ENCODE measurements at regions not wholly inside any gene's neighbourhood (a gene's known extent, or its start where the extent isn't known, plus 50 kb on each side); places are given as distances from the start of the nearest gene placed in this dataset.

DNA sequence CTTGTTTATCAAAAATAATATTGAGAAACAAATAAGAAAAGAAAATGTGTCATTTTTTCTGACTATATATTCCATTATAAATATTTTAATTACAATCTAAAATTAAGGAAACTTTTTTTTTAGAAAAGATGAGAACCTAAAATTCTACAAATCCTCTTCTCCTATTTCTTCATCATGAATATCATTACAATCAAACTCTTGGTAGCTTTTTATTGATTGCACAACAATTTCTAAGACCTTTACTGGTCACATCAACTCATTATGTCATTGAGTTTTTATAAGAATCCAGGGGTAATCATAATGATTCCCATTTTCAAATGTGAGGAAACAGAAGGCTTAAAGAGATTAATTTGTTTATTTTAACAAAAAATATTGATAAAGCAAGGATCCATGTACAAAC, 841.0 kb downstream of the FRK start:
- TF ChIP-seq, protein P1, sequence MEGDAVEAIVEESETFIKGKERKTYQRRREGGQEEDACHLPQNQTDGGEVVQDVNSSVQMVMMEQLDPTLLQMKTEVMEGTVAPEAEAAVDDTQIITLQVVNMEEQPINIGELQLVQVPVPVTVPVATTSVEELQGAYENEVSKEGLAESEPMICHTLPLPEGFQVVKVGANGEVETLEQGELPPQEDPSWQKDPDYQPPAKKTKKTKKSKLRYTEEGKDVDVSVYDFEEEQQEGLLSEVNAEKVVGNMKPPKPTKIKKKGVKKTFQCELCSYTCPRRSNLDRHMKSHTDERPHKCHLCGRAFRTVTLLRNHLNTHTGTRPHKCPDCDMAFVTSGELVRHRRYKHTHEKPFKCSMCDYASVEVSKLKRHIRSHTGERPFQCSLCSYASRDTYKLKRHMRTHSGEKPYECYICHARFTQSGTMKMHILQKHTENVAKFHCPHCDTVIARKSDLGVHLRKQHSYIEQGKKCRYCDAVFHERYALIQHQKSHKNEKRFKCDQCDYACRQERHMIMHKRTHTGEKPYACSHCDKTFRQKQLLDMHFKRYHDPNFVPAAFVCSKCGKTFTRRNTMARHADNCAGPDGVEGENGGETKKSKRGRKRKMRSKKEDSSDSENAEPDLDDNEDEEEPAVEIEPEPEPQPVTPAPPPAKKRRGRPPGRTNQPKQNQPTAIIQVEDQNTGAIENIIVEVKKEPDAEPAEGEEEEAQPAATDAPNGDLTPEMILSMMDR (IDR thresholded peaks at IDR 0.05 in 2 of 3, conservative IDR thresholded peaks at IDR 0.05 in 1 of 3; ENCODE audit: borderline replicate concordance in 1 of 3, insufficient read depth in 1 of 3, low read depth in 2 of 3, low read length in 2 of 3): no peak
- no peak for TF ChIP-seq JUND (IDR thresholded peaks at IDR 0.05)
- no peak for TF ChIP-seq EZH2 (IDR thresholded peaks at IDR 0.05)
- TF ChIP-seq POLR2A (IDR thresholded peaks at IDR 0.05; ENCODE audit: borderline replicate concordance, extremely low read depth, insufficient read depth, insufficient read length): no peak
- TF ChIP-seq EZH2phosphoT487 (IDR thresholded peaks at IDR 0.05; ENCODE audit: borderline replicate concordance): no peak
- TF ChIP-seq SRF (IDR thresholded peaks at IDR 0.05; ENCODE audit: low read depth): no peak
- TF ChIP-seq POLR2AphosphoS5 (IDR thresholded peaks at IDR 0.05; ENCODE audit: low read depth, low read length): no peak
- no peak for TF ChIP-seq SIN3A (IDR thresholded peaks at IDR 0.05; ENCODE audit: low read depth)
- no peak for TF ChIP-seq RAD21 (IDR thresholded peaks at IDR 0.05; ENCODE audit: low read depth)
- TF ChIP-seq CBX3 (IDR thresholded peaks at IDR 0.05; ENCODE audit: low read depth): no peak
- TF ChIP-seq, protein P2, sequence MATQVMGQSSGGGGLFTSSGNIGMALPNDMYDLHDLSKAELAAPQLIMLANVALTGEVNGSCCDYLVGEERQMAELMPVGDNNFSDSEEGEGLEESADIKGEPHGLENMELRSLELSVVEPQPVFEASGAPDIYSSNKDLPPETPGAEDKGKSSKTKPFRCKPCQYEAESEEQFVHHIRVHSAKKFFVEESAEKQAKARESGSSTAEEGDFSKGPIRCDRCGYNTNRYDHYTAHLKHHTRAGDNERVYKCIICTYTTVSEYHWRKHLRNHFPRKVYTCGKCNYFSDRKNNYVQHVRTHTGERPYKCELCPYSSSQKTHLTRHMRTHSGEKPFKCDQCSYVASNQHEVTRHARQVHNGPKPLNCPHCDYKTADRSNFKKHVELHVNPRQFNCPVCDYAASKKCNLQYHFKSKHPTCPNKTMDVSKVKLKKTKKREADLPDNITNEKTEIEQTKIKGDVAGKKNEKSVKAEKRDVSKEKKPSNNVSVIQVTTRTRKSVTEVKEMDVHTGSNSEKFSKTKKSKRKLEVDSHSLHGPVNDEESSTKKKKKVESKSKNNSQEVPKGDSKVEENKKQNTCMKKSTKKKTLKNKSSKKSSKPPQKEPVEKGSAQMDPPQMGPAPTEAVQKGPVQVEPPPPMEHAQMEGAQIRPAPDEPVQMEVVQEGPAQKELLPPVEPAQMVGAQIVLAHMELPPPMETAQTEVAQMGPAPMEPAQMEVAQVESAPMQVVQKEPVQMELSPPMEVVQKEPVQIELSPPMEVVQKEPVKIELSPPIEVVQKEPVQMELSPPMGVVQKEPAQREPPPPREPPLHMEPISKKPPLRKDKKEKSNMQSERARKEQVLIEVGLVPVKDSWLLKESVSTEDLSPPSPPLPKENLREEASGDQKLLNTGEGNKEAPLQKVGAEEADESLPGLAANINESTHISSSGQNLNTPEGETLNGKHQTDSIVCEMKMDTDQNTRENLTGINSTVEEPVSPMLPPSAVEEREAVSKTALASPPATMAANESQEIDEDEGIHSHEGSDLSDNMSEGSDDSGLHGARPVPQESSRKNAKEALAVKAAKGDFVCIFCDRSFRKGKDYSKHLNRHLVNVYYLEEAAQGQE (IDR thresholded peaks at IDR 0.05; ENCODE audit: low read depth): no peak
- TF ChIP-seq, protein P3, sequence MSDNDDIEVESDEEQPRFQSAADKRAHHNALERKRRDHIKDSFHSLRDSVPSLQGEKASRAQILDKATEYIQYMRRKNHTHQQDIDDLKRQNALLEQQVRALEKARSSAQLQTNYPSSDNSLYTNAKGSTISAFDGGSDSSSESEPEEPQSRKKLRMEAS (IDR thresholded peaks at IDR 0.05): no peak
- TF ChIP-seq, protein P4, sequence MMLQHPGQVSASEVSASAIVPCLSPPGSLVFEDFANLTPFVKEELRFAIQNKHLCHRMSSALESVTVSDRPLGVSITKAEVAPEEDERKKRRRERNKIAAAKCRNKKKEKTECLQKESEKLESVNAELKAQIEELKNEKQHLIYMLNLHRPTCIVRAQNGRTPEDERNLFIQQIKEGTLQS (IDR thresholded peaks at IDR 0.05): no peak
- TF ChIP-seq ZFX (IDR thresholded peaks at IDR 0.05): no peak
